WTC11 (cell line): ENCODE measurements at regions not wholly inside any gene's neighbourhood (a gene's known extent, or its start where the extent isn't known, plus 50 kb on each side); places are given as distances from the start of the nearest gene placed in this dataset.

Experiments
- ATAC-seq: fragments of 200-7000 bp; cut with Tn5 transposase; 2 replicates; pipeline ENCODE4 v1.10.0; 2021; ENCODE audit warnings: mild to moderate bottlenecking, moderate library complexity
- CTCF ChIA-PET: fragments of 300-600 bp; sonication (Branson Sonifier 250); formaldehyde crosslinking; loops from one replicate; lab custom pipeline; 2021; ENCODE audit warnings: antibody characterized with exemption; lab: Charles Lee
- POLR2A ChIA-PET: fragments of 350-600 bp; sonication (Branson Sonifier 250); formaldehyde crosslinking; loops from one replicate; lab custom pipeline; 2021; ENCODE audit warnings: antibody characterized with exemption; lab: Charles Lee
- DNase-seq: peaks from one replicate; pipeline ENCODE4 v3.0.0; 2021; ENCODE audit warnings: low spot score
- H3K27ac Mint-ChIP-seq: 2 replicates; pipeline ENCODE4 v1.8.0; 2021; ENCODE audit warnings: mixed read lengths
- H3K27me3 Mint-ChIP-seq: 2 replicates; pipeline ENCODE4 v1.8.0; 2021; ENCODE audit warnings: low read depth, mild to moderate bottlenecking, moderate library complexity, mixed read lengths
- H3K36me3 Mint-ChIP-seq: 2 replicates; pipeline ENCODE4 v1.8.0; 2021; ENCODE audit warnings: mixed read lengths
- H3K4me1 Mint-ChIP-seq: 2 replicates; pipeline ENCODE4 v1.8.0; 2022; ENCODE audit warnings: mixed read lengths
- H3K4me3 Mint-ChIP-seq: 2 replicates; pipeline ENCODE4 v1.8.0; 2021; ENCODE audit warnings: mild to moderate bottlenecking, moderate library complexity, mixed read lengths
- H3K9me3 Mint-ChIP-seq: 2 replicates; pipeline ENCODE4 v1.8.0; 2021; ENCODE audit warnings: mixed read lengths
- ATF1 ChIP-seq: sonication (generic); formaldehyde crosslinking; IDR thresholded peaks from 2 replicates; pipeline ENCODE4 v1.8.1; 2023; ENCODE audit warnings: mild to moderate bottlenecking, moderate library complexity, missing genetic modification reagents
- ETV6 ChIP-seq: sonication (generic); formaldehyde crosslinking; IDR thresholded peaks from 2 replicates; pipeline ENCODE4 v1.8.1; 2022; ENCODE audit warnings: mild to moderate bottlenecking, missing genetic modification reagents
- NR3C1 ChIP-seq: sonication (generic); formaldehyde crosslinking; conservative IDR thresholded peaks from 2 replicates; pipeline ENCODE4 v1.8.1; 2023; ENCODE audit warnings: low read depth, mild to moderate bottlenecking, missing genetic modification reagents
- OVOL2 ChIP-seq: fragments of 250-450 bp; sonication (Bioruptor Pico); IDR thresholded peaks from 2 replicates; pipeline ENCODE4 v1.9.0; 2021; ENCODE audit warnings: mild to moderate bottlenecking, borderline replicate concordance
- RORB ChIP-seq: fragments of 250-450 bp; sonication (Bioruptor Pico); IDR thresholded peaks from 2 replicates; pipeline ENCODE4 v1.9.0; 2021; ENCODE audit warnings: mild to moderate bottlenecking
- SMAD3 ChIP-seq: sonication (generic); formaldehyde crosslinking; IDR thresholded peaks from 2 replicates; pipeline ENCODE4 v1.8.0; 2022; ENCODE audit warnings: missing genetic modification reagents, mild to moderate bottlenecking, borderline replicate concordance
- SOX15 ChIP-seq: fragments of 250-450 bp; sonication (Bioruptor Pico); IDR thresholded peaks from 2 replicates; pipeline ENCODE4 v1.9.0; 2021; ENCODE audit warnings: mild to moderate bottlenecking
- SP1 ChIP-seq: sonication (generic); formaldehyde crosslinking; conservative IDR thresholded peaks from 2 replicates; pipeline ENCODE4 v1.8.1; 2022; ENCODE audit warnings: missing genetic modification reagents
- ZNF263 ChIP-seq: sonication (generic); formaldehyde crosslinking; IDR thresholded peaks from 2 replicates; pipeline ENCODE4 v1.8.1; 2022; ENCODE audit warnings: low read depth, mild to moderate bottlenecking, moderate library complexity, missing genetic modification reagents
- ZNF671 ChIP-seq: fragments of 250-450 bp; sonication (Bioruptor Pico); IDR thresholded peaks from 2 replicates; pipeline ENCODE4 v1.8.0; 2021; ENCODE audit warnings: mild to moderate bottlenecking
- TF ChIP-seq, protein P1 (sequence below): sonication (generic); formaldehyde crosslinking; IDR thresholded peaks from 2 replicates; pipeline ENCODE4 v1.8.1; 2023; ENCODE audit warnings: mild to moderate bottlenecking, missing genetic modification reagents, borderline replicate concordance
- TF ChIP-seq, protein P2 (sequence below): sonication (generic); formaldehyde crosslinking; IDR thresholded peaks from 2 replicates; pipeline ENCODE4 v1.8.1; 2022; ENCODE audit warnings: low read depth, missing genetic modification reagents, borderline replicate concordance
- TF ChIP-seq, protein P3 (sequence below): sonication (generic); formaldehyde crosslinking; IDR thresholded peaks from 2 replicates; pipeline ENCODE4 v1.8.0; 2023; ENCODE audit warnings: missing genetic modification reagents
- TF ChIP-seq, protein P4 (sequence below): fragments of 250-450 bp; sonication (Bioruptor Pico); IDR thresholded peaks from 2 replicates; pipeline ENCODE4 v1.9.0; 2021; ENCODE audit warnings: mild to moderate bottlenecking
- TF ChIP-seq, protein P5 (sequence below): sonication (generic); formaldehyde crosslinking; IDR thresholded peaks from 2 replicates; pipeline ENCODE4 v1.8.0; 2022; ENCODE audit warnings: missing genetic modification reagents
- TF ChIP-seq, protein P6 (sequence below): fragments of 250-450 bp; sonication (Bioruptor Pico); IDR thresholded peaks from 2 replicates; pipeline ENCODE4 v2.1.2; 2022; ENCODE audit warnings: mild to moderate bottlenecking, moderate library complexity

DNA sequence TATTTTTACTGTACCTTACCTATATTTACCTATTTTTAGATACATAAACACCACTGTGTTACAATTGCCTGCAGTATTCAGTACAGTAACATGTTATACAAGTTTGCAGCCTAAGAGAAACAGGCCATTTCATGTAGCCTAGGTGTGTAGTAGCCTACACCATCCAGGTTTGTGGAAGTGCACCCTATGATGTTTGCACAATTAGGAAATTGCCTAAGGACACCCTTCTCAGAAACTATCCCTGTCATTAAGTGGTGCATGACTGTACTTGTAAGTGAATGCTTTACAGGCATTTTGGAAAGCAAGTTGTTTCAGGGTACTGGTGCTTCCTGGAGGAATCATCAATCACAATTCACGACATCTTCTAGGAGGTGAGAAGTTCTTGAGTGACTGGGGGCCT is 991.8 kb upstream of the SLIT2 start:
- no peaks in the 10 kb centered on the region for H3K27me3 Mint-ChIP-seq
- no peak for DNase-seq
- ChIA-PET CTCF (no interaction called here), POLR2A (interaction anchor here (0.9 kb wide), 1 partner anchor 221 kb away, joined by 5 read pairs; no protein-coding TSS in a partner anchor)
- peaks cover 38% of the 10 kb centered on the region for H3K9me3 Mint-ChIP-seq
- H3K27ac Mint-ChIP-seq = no peak overlapping the region
- H3K36me3 Mint-ChIP-seq = peaks cover 28% of the 10 kb centered on the region
- TF ChIP-seq ZNF671 (CRISPR knock-in tag) (no peak), ETV6 (CRISPR knock-in tag) (no peak), OVOL2 (CRISPR knock-in tag) (no peak), ZNF263 (CRISPR knock-in tag) (no peak), SOX15 (CRISPR knock-in tag) (no peak), NR3C1 (CRISPR knock-in tag) (no peak), SMAD3 (CRISPR knock-in tag) (no peak), RORB (CRISPR knock-in tag) (no peak), ATF1 (CRISPR knock-in tag) (no peak), SP1 (CRISPR knock-in tag) (no peak)
- TF ChIP-seq, protein P1, sequence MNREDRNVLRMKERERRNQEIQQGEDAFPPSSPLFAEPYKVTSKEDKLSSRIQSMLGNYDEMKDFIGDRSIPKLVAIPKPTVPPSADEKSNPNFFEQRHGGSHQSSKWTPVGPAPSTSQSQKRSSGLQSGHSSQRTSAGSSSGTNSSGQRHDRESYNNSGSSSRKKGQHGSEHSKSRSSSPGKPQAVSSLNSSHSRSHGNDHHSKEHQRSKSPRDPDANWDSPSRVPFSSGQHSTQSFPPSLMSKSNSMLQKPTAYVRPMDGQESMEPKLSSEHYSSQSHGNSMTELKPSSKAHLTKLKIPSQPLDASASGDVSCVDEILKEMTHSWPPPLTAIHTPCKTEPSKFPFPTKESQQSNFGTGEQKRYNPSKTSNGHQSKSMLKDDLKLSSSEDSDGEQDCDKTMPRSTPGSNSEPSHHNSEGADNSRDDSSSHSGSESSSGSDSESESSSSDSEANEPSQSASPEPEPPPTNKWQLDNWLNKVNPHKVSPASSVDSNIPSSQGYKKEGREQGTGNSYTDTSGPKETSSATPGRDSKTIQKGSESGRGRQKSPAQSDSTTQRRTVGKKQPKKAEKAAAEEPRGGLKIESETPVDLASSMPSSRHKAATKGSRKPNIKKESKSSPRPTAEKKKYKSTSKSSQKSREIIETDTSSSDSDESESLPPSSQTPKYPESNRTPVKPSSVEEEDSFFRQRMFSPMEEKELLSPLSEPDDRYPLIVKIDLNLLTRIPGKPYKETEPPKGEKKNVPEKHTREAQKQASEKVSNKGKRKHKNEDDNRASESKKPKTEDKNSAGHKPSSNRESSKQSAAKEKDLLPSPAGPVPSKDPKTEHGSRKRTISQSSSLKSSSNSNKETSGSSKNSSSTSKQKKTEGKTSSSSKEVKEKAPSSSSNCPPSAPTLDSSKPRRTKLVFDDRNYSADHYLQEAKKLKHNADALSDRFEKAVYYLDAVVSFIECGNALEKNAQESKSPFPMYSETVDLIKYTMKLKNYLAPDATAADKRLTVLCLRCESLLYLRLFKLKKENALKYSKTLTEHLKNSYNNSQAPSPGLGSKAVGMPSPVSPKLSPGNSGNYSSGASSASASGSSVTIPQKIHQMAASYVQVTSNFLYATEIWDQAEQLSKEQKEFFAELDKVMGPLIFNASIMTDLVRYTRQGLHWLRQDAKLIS = no peak
- TF ChIP-seq, protein P2, sequence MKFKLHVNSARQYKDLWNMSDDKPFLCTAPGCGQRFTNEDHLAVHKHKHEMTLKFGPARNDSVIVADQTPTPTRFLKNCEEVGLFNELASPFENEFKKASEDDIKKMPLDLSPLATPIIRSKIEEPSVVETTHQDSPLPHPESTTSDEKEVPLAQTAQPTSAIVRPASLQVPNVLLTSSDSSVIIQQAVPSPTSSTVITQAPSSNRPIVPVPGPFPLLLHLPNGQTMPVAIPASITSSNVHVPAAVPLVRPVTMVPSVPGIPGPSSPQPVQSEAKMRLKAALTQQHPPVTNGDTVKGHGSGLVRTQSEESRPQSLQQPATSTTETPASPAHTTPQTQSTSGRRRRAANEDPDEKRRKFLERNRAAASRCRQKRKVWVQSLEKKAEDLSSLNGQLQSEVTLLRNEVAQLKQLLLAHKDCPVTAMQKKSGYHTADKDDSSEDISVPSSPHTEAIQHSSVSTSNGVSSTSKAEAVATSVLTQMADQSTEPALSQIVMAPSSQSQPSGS (CRISPR knock-in tag) = no peak
- TF ChIP-seq, protein P3, sequence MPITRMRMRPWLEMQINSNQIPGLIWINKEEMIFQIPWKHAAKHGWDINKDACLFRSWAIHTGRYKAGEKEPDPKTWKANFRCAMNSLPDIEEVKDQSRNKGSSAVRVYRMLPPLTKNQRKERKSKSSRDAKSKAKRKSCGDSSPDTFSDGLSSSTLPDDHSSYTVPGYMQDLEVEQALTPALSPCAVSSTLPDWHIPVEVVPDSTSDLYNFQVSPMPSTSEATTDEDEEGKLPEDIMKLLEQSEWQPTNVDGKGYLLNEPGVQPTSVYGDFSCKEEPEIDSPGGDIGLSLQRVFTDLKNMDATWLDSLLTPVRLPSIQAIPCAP = no peak
- TF ChIP-seq, protein P4, sequence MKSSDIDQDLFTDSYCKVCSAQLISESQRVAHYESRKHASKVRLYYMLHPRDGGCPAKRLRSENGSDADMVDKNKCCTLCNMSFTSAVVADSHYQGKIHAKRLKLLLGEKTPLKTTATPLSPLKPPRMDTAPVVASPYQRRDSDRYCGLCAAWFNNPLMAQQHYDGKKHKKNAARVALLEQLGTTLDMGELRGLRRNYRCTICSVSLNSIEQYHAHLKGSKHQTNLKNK = no peak
- TF ChIP-seq, protein P5, sequence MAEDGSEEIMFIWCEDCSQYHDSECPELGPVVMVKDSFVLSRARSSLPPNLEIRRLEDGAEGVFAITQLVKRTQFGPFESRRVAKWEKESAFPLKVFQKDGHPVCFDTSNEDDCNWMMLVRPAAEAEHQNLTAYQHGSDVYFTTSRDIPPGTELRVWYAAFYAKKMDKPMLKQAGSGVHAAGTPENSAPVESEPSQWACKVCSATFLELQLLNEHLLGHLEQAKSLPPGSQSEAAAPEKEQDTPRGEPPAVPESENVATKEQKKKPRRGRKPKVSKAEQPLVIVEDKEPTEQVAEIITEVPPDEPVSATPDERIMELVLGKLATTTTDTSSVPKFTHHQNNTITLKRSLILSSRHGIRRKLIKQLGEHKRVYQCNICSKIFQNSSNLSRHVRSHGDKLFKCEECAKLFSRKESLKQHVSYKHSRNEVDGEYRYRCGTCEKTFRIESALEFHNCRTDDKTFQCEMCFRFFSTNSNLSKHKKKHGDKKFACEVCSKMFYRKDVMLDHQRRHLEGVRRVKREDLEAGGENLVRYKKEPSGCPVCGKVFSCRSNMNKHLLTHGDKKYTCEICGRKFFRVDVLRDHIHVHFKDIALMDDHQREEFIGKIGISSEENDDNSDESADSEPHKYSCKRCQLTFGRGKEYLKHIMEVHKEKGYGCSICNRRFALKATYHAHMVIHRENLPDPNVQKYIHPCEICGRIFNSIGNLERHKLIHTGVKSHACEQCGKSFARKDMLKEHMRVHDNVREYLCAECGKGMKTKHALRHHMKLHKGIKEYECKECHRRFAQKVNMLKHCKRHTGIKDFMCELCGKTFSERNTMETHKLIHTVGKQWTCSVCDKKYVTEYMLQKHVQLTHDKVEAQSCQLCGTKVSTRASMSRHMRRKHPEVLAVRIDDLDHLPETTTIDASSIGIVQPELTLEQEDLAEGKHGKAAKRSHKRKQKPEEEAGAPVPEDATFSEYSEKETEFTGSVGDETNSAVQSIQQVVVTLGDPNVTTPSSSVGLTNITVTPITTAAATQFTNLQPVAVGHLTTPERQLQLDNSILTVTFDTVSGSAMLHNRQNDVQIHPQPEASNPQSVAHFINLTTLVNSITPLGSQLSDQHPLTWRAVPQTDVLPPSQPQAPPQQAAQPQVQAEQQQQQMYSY (CRISPR knock-in tag) = no peak
- TF ChIP-seq, protein P6, sequence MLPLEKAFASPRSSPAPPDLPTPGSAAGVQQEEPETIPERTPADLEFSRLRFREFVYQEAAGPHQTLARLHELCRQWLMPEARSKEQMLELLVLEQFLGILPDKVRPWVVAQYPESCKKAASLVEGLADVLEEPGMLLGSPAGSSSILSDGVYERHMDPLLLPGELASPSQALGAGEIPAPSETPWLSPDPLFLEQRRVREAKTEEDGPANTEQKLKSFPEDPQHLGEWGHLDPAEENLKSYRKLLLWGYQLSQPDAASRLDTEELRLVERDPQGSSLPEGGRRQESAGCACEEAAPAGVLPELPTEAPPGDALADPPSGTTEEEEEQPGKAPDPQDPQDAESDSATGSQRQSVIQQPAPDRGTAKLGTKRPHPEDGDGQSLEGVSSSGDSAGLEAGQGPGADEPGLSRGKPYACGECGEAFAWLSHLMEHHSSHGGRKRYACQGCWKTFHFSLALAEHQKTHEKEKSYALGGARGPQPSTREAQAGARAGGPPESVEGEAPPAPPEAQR (CRISPR knock-in tag) = no peak
- ATAC-seq = no peak
- H3K4me3 Mint-ChIP-seq = no peak overlapping the region
- H3K4me1 Mint-ChIP-seq = no peaks in the 10 kb centered on the region
